NCI-H82 (cell line): ENCODE measurements at regions not wholly inside any gene's neighbourhood (a gene's known extent, or its start where the extent isn't known, plus 50 kb on each side); places are given as distances from the start of the nearest gene placed in this dataset.
"Not testable (repeated sequence)": the region's sequence is repeated elsewhere in the genome, so short reads cannot be mapped to it uniquely, and the experiment has no call there.

ENCODE experiments used
- DNase-seq: peaks from one replicate; lab custom pipeline; 2025; lab: John Stamatoyannopoulos, UW

DNA sequence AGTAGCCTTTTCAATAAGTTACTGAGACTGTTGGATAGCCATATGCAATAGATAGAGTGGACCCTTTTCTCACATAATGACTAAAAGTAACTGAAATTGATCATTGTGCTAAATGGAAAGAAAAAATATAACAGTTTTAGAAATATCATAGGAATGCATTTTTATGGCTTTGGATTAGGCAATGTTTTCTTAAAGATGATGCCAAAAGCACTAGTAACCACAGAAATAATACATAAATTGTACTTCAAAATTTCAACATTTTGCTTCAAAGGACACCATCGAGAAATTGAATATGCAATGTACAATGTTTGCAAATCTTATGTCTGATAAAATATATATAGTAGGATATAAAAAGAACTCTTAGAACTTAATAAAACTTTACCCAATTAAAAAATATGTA, 1267.5 kb upstream of the CDH9 start:
- DNase-seq: no peak

GRCh38 chr5:28301712-28302111, 1263.3 kb upstream of the CDH9 start:
- DNase-seq: no peak

DNA sequence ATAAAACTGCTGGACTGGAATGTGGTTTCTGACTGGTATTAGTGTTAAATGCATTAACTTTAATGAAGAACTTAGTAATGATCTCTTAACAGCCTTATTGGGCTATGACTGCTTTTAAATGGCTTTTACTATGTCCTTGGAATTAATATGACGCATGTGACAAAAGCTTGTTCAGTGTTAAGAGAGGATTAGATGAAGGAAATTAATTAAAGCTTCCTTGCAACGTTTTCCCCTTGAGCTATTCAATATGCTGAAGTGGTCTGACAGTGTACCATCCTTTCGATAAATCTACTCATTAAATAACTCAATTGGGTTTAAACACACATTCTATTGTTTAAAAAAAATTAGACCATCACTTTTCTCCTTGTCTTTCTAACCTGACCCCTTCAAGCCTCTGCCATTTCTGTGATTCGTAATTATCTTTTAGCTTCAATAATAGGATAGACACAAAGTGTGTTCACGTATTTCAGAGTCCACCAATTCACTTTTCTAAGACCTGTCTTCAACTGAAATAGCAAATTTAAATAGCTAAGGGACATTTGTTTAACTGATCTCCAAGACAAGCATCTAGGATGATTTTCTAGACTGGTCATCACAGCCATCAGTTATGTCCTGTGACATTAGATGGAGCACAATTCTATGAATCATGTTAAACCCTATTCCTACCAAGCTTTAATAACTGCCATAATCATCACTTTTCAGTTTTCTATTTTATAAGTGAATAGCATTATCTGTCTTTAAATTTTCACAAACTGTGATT, 1258.0 kb upstream of the CDH9 start:
- DNase-seq: peak; percentile 82

DNA sequence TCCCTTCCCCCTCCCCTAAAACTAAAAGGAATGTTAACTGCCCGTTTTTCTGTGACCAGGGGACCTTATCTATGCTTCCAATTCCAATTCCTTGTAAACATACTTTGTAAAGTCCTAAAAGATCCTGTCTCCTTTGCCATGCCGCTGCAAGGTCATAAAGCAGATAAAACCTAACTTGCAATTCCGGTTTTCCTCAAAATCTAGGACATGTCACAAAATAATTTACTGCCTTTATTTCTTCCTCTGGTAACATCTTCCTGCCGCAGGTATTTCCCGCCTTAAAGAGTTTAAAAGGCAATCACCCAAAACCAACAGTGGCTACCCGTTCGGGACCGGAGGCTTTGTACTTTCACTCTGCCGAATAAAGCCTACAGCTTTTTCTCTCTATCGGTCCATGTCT, 1248.6 kb upstream of the CDH9 start:
- DNase-seq: not testable (repeated sequence)

DNA sequence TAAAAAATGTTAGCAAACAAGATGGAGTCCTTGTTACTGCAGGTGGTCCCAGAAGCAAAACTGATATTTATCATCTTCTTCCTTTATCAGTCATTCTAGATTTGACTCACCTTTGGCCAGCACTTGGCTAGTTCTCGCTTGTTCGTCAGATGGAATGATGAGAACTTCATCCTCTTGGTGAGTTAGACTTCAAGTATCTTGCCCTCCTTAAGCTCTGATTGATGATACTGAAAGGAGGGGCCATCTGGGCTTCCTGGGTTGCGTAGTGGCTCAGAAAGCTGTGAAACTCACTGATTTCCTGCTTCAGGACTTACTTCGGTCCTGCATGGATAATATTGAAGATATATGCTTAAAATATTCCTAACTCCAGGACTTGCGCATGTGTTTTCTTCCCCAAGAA, 1248.2 kb upstream of the CDH9 start:
- DNase-seq: no peak

GRCh38 chr5:28284788-28285187, 1246.4 kb upstream of the CDH9 start:
- DNase-seq: no peak

GRCh38 chr5:28281351-28281750, 1243.0 kb upstream of the CDH9 start:
- DNase-seq: no peak

GRCh38 chr5:28275931-28276330, 1237.5 kb upstream of the CDH9 start:
- no peak for DNase-seq

- no peak for DNase-seq
Observed at GRCh38 chr5:28269978-28270377, 1231.6 kb upstream of the CDH9 start.

GRCh38 chr5:28265877-28266276, 1227.5 kb upstream of the CDH9 start:
- DNase-seq: no peak

- DNase-seq: no peak
Observed at GRCh38 chr5:28254846-28255245, 1216.5 kb upstream of the CDH9 start.

DNA sequence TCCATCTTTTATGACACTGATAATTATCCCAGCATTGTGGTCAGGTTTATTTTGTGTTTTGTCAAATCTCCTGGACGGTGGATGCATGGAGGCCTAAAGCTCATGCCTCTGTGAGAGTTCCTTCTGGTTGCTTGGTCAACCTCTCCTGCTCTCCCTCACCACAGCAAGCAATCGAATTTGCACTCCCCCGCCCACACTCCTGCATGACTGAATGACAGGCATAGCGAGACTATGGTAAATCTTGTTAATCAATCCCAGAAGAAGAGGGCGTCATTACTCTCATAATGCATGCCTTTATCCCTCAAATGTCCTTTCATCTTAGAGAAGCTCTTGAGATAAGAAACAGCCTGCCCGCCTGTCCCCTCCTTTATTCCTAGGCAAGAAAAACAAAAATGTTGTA, 1215.0 kb upstream of the CDH9 start:
- no peak for DNase-seq

GRCh38 chr5:28249771-28250415, 1211.5 kb upstream of the CDH9 start:
- no peak for DNase-seq

DNA sequence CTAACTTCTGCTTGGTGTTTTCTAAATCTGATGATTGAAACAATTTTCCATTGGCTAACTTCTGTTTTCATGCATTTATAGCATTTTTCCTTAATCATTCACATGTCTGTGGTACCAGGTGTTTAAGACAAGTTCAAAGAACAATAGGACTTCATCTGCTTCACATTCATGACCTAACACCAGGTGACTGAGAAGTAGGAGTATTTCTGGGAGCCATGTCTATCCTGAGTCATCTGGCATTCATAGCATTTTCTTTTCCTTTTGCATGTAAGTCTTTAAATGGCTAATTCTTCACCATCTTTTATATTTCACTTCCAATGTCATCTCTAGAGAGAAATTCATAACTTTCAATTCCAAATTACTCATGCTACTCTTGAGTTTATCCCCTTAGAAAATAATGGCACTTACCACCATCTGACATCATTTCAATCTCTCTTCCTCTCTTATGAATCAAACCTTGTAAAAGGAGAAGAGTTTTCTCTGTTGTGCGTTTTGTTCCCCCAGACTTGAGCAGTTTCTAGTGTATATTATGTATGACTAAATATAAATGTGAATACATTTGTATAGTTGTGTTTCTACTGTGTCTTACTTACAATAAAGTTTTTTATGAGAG, 1196.1 kb upstream of the CDH9 start:
- DNase-seq: no peak

GRCh38 chr5:28226407-28226806, 1188.0 kb upstream of the CDH9 start:
- DNase-seq: no peak

GRCh38 chr5:28219539-28219938, 1181.2 kb upstream of the CDH9 start:
- no peak for DNase-seq

DNA sequence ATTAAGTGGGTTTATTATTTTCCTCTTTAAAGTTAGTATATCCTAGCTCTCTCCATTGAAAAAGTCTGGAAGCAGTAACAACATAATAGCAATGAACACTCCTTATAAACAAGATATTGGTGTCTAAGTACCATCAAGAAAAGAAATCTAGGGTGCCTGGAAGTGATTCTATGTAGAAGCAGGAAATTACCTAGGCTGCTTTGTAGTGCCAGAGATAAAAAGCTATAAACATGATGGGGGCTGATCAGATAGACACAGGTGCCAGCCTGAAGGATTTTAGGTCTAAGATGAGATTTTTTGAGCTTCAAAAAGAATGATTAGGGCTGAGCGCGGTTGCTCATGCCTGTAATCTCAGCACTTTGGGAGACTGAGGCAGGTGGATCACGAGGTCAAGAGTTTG, 1179.3 kb upstream of the CDH9 start:
- no peak for DNase-seq

DNA sequence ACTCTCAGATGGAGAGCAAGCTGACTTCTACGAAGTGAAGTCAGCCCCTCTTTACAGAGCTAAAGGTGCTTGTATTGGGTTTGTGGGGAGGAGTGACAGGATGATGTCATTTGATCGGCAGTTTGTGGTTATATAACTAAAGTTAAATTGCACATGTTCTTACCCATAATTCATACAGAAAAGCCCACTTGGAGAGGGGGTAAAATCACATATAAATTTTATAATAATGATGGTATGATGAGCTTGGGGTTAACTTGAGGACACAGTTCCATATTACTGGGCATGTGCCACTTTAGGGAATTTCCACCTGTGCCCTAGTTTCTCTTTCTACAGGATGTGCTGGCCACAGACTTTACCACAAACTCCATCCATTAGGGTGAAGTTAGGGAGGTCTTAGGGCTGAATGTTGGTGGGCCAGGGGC, 1178.6 kb upstream of the CDH9 start:
- DNase-seq: no peak

- no peak for DNase-seq
Observed at GRCh38 chr5:28215091-28215490, 1176.7 kb upstream of the CDH9 start.

DNA sequence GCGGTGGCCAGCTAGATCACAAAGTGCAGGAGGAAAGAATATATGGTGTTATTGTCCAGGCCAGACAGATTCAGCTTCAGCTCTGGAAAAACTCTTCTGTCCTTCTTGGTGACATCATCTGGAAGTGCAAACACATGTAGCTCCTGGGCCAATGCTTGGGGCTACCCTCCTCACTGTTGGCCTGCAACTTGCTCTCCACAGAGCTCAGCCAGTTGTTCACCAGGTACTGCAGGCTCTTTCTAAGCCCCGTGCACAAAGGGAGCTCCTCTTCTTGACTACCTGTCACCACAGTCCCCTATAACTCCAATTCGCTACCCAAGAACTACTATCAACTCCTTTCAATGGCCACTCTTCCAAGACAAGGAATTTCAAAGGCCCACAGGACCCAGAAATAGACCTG, 1175.9 kb upstream of the CDH9 start:
- DNase-seq: no peak

DNA sequence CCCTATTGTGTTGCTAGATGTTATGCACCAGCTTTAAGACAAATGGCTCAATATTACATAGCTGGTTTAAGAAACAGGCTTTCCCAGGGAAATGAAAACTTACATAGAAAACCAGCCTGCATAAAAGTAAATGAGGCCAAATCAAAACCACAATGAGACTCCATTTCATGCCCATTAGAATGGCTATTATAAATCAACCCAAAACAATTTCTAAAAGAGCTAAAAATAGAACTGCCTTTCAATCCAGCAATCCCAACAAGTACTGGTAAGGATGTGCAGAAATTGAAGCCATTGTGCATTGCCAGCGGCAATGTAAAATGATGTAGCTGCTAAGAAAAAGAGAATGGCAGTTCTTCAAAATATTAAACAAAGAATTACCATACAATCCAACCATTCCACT, 1170.0 kb upstream of the CDH9 start:
- DNase-seq: no peak

GRCh38 chr5:28190011-28190410, 1151.6 kb upstream of the CDH9 start:
- DNase-seq: no peak

DNA sequence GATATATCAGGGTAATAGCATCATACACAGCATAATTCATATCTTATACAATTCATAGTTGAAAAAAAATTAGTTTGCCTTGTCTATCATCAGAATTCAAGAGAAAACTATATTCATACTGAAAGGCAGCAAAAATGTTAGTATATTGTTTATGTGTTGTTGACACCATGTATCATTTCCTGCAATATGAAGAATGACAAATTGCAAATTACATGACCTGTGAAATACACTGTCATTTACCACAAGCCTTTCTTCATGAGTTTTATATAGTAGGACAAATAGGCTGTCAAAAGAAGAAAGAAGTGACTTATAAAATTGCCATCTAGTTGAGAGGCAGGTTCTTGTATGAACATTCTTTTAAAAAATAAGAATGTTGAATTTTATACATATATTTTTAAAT, 1136.3 kb upstream of the CDH9 start:
- no peak for DNase-seq
